ENCODE measurements at regions not wholly inside any gene's neighbourhood (a gene's known extent, or its start where the extent isn't known, plus 50 kb on each side); places are given as distances from the start of the nearest gene placed in this dataset.

DNA sequence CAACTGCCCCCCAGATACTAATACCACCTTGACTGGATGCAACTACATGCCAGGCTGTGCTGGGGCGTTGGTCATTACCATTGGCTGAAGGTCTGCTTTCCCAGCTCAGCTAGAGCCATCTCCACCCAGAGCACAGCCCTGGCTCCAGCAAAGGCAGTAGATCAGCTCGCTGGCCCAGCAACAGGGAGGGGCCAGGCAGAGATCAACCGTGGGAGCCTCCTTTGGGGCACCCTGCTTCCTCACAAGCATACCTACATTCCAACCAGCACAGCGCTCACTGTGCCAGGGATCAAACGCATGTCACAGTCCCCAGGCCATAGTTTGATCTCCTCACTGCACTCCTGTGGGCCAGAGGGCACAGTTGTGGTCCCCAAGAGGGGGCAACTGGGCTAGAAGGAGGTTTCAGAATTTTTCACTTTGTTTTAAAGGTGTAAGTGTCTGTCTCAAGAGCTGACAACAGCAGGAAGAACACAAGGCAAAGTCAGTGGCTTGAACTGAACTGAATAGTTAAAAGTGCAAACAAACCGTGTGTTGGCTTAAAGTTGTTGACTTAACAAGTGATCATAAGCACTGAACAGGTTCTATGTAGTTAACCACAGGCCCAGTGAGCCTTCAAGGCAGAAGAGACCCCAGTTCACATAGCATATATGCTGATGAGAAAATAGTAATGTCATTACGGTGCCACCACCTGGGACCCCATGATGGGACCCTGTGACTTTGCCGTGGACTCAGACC is 70.1 kb upstream of the BZW1 start:
- Histone ChIP-seq H3K9ac (ENCODE audit: low read depth, low read length) (no peak overlapping the region), H3K9me3 (ENCODE audit: control insufficient read depth, insufficient read depth, low read length) (no peaks in the 10 kb centered on the region), H3K27me3 (ENCODE audit: control insufficient read depth, insufficient read depth, low read length) (no peaks in the 10 kb centered on the region), H3K4me1 (ENCODE audit: control insufficient read depth, insufficient read depth, low read length) (peaks cover 11% of the 10 kb centered on the region), H3K36me3 (ENCODE audit: control insufficient read depth, insufficient read depth, low read length) (no peaks in the 10 kb centered on the region), H3K4me3 (ENCODE audit: low read depth, low read length) (no peak overlapping the region), H3K27ac (ENCODE audit: low read depth, low read length) (no peak overlapping the region)

DNA sequence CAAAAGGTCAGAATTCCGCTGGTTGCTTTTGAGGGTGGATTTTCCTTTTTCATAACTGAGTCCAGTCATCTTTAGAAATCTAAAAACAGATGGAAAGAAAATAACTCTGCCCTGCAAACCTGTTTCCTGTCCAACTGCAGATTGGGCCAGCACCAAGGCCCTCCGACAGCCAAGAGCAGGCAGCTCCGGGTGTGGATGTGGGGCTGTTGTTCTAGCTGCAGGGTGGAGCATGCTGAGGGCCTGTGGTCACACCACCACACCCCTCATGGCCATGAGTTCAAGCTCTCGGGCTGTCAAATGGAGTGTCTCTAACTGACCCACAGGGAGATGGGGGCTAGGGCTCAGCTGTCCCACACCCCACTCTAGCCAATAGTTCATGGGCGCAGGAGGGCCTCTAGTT is 69.3 kb upstream of the BZW1 start:
- Histone ChIP-seq H3K9me3 (ENCODE audit: control insufficient read depth, insufficient read depth, low read length) (no peaks in the 10 kb centered on the region), H3K9ac (ENCODE audit: low read depth, low read length) (no peak overlapping the region), H3K36me3 (ENCODE audit: control insufficient read depth, insufficient read depth, low read length) (no peaks in the 10 kb centered on the region), H3K27ac (ENCODE audit: low read depth, low read length) (no peak overlapping the region), H3K4me3 (ENCODE audit: low read depth, low read length) (no peak overlapping the region), H3K27me3 (ENCODE audit: control insufficient read depth, insufficient read depth, low read length) (no peaks in the 10 kb centered on the region), H3K4me1 (ENCODE audit: control insufficient read depth, insufficient read depth, low read length) (peaks cover 3% of the 10 kb centered on the region)

DNA sequence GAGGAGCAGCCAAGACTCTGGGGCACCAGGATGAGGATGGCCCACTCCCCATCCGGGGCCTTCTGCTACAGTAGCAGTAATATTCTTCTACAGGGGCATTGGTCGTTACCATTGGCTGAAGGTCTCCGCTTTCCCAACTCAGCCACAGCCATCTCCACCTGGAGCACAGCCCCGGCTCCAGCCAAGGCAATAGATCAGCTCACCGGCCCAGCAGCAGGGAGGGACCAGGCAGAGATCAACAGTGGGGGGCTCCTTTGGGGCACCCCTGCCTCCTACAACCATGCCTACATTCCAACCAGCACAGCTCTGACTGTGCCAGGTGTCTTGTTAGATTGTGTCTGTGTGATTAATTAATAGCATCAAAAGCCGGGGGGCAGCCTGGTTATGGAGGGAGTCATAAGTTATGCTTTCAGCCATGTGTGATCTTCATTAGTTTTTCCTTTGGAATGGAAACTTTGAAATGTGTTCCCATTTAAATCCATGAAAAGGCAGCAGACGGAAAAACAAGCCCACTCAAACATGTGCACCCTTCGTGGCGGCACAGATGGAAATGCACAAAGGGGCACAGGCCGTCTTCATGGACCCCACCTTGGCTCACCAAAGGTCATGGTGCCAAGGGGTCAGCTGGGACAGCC is 68.6 kb upstream of the BZW1 start:
- no peak overlapping the region for H3K9ac ChIP-seq (ENCODE audit: low read depth, low read length)
- peaks cover 6% of the 10 kb centered on the region; the same call in 1 of the 2 replicates for H3K4me1 ChIP-seq (ENCODE audit: control insufficient read depth, insufficient read depth, low read length)
- H3K27me3 ChIP-seq (ENCODE audit: control insufficient read depth, insufficient read depth, low read length): no peaks in the 10 kb centered on the region
- H3K9me3 ChIP-seq (ENCODE audit: control insufficient read depth, insufficient read depth, low read length): no peaks in the 10 kb centered on the region
- H3K27ac ChIP-seq (ENCODE audit: low read depth, low read length): no peak overlapping the region
- no peak overlapping the region for H3K4me3 ChIP-seq (ENCODE audit: low read depth, low read length)
- H3K36me3 ChIP-seq (ENCODE audit: control insufficient read depth, insufficient read depth, low read length): no peaks in the 10 kb centered on the region

GRCh38 chr2:200744201-200744602 is 67.5 kb upstream of the BZW1 start:
- Histone ChIP-seq H3K36me3 (ENCODE audit: control insufficient read depth, insufficient read depth, low read length) (no peaks in the 10 kb centered on the region), H3K4me3 (ENCODE audit: low read depth, low read length) (no peak overlapping the region), H3K9ac (ENCODE audit: low read depth, low read length) (no peak overlapping the region), H3K9me3 (ENCODE audit: control insufficient read depth, insufficient read depth, low read length) (no peaks in the 10 kb centered on the region), H3K27ac (ENCODE audit: low read depth, low read length) (no peak overlapping the region), H3K27me3 (ENCODE audit: control insufficient read depth, insufficient read depth, low read length) (no peaks in the 10 kb centered on the region), H3K4me1 (ENCODE audit: control insufficient read depth, insufficient read depth, low read length) (peaks cover 6% of the 10 kb centered on the region; the same call in 1 of the 2 replicates)

DNA sequence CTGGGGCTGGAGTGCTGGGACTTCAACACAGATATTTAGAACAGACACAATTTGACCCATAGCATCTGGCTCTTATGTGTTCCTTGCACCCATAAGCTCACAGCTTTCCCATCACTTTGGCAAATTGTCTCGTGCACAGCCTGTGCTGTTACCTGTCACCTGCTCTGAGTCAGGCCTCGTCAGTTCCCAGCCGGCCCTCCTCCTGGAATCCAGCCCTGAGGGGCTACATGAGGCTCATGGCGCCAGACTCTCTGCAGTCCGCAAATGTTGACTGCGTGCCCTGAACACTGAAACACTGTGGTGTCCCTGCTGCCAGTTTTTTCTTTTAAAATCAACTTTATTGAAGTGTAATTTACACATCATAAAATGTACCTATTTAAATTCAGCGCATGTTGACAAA is 65.4 kb upstream of the BZW1 start:
- no peak overlapping the region for H3K27ac ChIP-seq (ENCODE audit: low read depth, low read length)
- no peak overlapping the region for H3K4me3 ChIP-seq (ENCODE audit: low read depth, low read length)
- no peaks in the 10 kb centered on the region for H3K9me3 ChIP-seq (ENCODE audit: control insufficient read depth, insufficient read depth, low read length)
- peaks cover 6% of the 10 kb centered on the region; the same call in 1 of the 2 replicates for H3K4me1 ChIP-seq (ENCODE audit: control insufficient read depth, insufficient read depth, low read length)
- H3K27me3 ChIP-seq (ENCODE audit: control insufficient read depth, insufficient read depth, low read length): no peaks in the 10 kb centered on the region
- no peaks in the 10 kb centered on the region for H3K36me3 ChIP-seq (ENCODE audit: control insufficient read depth, insufficient read depth, low read length)
- no peak overlapping the region for H3K9ac ChIP-seq (ENCODE audit: low read depth, low read length)

DNA sequence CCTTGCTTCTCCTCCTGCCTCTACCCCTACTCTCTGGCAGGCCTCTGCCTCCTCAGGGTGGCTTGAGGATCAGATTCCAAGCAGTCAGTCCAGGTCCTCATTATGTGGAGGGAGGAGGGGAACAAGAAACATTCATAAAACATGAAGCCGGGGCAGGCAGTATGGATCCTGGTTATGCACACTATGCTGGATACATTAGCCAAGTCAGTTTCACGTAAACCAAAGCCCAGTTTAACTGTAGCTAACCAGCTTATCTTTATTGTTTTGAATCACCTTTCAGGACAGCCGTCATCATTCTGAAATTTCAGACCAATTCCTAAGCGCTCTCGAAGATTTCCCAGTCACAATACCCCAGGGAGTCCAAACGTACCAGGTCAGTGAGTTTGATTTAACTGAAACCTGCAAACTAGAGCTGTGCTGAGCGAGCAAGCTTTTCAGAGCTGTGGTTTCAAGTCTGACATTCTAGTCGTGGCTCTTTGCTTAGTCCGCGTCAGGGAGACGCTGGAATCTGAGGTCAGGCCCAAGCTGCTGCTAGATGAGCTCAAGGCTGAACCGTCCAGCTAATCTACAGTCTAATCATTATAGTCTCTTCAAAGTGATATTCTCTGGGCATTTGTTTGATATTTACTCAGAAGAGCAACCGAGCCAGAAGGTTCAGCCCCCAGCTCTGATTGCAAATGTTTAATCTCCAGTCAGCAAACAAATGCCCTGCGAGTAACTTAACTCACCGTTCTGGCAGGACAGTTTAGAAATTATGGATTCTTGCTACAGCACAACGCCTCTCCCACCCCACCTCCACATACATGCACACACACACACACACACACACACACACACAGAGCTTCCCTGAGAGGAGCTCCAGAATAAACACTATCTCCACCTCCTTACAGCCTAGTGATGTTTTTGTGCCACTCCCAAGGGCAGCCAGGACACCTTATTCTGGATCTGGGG is 63.8 kb upstream of the BZW1 start:
- Histone ChIP-seq H3K36me3 (ENCODE audit: control insufficient read depth, insufficient read depth, low read length) (no peaks in the 10 kb centered on the region), H3K27me3 (ENCODE audit: control insufficient read depth, insufficient read depth, low read length) (no peaks in the 10 kb centered on the region), H3K9me3 (ENCODE audit: control insufficient read depth, insufficient read depth, low read length) (no peaks in the 10 kb centered on the region), H3K4me3 (ENCODE audit: low read depth, low read length) (no peak overlapping the region), H3K9ac (ENCODE audit: low read depth, low read length) (no peak overlapping the region), H3K27ac (ENCODE audit: low read depth, low read length) (peak overlapping the region; percentile 8), H3K4me1 (ENCODE audit: control insufficient read depth, insufficient read depth, low read length) (peaks cover 6% of the 10 kb centered on the region; the same call in 1 of the 2 replicates)

GRCh38 chr2:200748779-200749178 is 62.9 kb upstream of the BZW1 start:
- Histone ChIP-seq H3K36me3 (ENCODE audit: control insufficient read depth, insufficient read depth, low read length) (no peaks in the 10 kb centered on the region), H3K27ac (ENCODE audit: low read depth, low read length) (no peak overlapping the region), H3K27me3 (ENCODE audit: control insufficient read depth, insufficient read depth, low read length) (no peaks in the 10 kb centered on the region), H3K9me3 (ENCODE audit: control insufficient read depth, insufficient read depth, low read length) (no peaks in the 10 kb centered on the region), H3K9ac (ENCODE audit: low read depth, low read length) (no peak overlapping the region), H3K4me1 (ENCODE audit: control insufficient read depth, insufficient read depth, low read length) (peaks cover 6% of the 10 kb centered on the region; the same call in 1 of the 2 replicates), H3K4me3 (ENCODE audit: low read depth, low read length) (no peak overlapping the region)

DNA sequence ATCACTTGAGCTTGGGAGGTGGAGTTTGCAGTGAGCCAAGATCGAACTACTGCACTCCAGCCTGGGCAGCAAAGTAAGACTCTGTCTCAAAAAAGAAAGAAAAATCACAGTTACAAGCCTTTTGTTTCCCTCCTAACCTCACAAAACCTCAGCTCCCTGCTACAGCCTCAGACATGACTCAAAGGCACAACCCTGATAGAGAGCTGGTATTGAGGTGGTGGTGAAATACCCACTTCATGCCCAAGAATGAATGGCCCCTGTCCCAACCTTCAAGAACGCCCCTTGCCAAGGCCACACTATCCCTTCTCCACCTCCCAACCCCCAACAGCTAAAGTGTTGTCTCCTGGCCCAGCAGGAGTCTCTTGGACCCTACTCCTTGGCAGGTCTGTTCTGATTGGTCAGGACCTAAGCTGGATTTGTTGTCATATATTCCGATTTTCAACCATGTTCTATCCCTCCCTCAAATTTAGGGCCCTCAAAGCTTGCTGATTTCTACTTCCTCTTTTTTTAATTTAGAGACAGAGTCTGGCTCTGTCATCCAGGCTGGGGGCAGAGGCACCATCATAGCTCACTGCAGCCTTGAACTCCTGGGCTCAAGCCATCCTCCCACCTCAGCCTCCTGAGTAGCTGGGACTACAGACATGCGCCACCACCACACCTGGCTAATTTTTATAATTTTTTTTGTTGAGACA is 61.9 kb upstream of the BZW1 start:
- Histone ChIP-seq H3K4me3 (ENCODE audit: low read depth, low read length) (no peak overlapping the region), H3K27me3 (ENCODE audit: control insufficient read depth, insufficient read depth, low read length) (no peaks in the 10 kb centered on the region), H3K27ac (ENCODE audit: low read depth, low read length) (no peak overlapping the region), H3K36me3 (ENCODE audit: control insufficient read depth, insufficient read depth, low read length) (no peaks in the 10 kb centered on the region), H3K9ac (ENCODE audit: low read depth, low read length) (no peak overlapping the region), H3K9me3 (ENCODE audit: control insufficient read depth, insufficient read depth, low read length) (no peaks in the 10 kb centered on the region), H3K4me1 (ENCODE audit: control insufficient read depth, insufficient read depth, low read length) (peaks cover 6% of the 10 kb centered on the region; the same call in 1 of the 2 replicates)

DNA sequence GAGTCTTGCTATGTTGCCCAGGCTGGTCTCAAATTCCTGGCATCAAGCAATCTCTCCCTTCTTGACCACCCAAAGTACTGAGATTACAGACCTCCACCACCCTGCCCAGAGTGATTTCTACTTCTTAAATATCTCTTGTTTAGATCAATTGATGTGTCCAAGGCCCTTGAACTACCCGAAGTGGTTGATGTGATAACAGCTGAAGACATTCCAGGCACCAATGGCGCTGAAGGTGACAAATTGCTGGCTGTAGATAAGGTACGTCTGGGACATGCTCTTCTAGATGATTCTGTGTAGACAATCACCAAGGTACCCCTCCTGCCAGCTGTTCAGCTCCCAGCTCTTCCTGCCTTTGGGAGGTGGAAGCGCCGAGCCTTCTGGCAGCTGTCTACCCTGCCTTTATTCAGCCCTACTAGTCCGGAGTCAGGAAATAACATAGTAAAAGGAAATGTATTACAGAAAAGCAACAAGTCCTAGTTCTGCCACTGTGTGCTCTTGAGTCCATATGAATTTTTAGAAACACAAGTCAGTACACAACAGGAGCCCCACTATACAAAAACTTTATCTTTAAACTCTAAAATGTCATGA is 61.3 kb upstream of the BZW1 start:
- no peaks in the 10 kb centered on the region for H3K36me3 ChIP-seq (ENCODE audit: control insufficient read depth, insufficient read depth, low read length)
- peaks cover 6% of the 10 kb centered on the region; the same call in 1 of the 2 replicates for H3K4me1 ChIP-seq (ENCODE audit: control insufficient read depth, insufficient read depth, low read length)
- no peaks in the 10 kb centered on the region for H3K27me3 ChIP-seq (ENCODE audit: control insufficient read depth, insufficient read depth, low read length)
- H3K9me3 ChIP-seq (ENCODE audit: control insufficient read depth, insufficient read depth, low read length): no peaks in the 10 kb centered on the region
- H3K9ac ChIP-seq (ENCODE audit: low read depth, low read length): no peak overlapping the region
- no peak overlapping the region for H3K4me3 ChIP-seq (ENCODE audit: low read depth, low read length)
- no peak overlapping the region for H3K27ac ChIP-seq (ENCODE audit: low read depth, low read length)

GRCh38 chr2:200751786-200752185 is 59.9 kb upstream of the BZW1 start:
- H3K4me1 ChIP-seq (ENCODE audit: control insufficient read depth, insufficient read depth, low read length): peaks cover 10% of the 10 kb centered on the region; the same call in 1 of the 2 replicates
- no peak overlapping the region for H3K27ac ChIP-seq (ENCODE audit: low read depth, low read length)
- H3K27me3 ChIP-seq (ENCODE audit: control insufficient read depth, insufficient read depth, low read length): no peaks in the 10 kb centered on the region
- H3K36me3 ChIP-seq (ENCODE audit: control insufficient read depth, insufficient read depth, low read length): no peaks in the 10 kb centered on the region
- no peak overlapping the region for H3K4me3 ChIP-seq (ENCODE audit: low read depth, low read length)
- H3K9ac ChIP-seq (ENCODE audit: low read depth, low read length): no peak overlapping the region
- no peaks in the 10 kb centered on the region for H3K9me3 ChIP-seq (ENCODE audit: control insufficient read depth, insufficient read depth, low read length)

All from HUES48 (cell line).